PC-9 (cell line): ENCODE measurements at regions not wholly inside any gene's neighbourhood (a gene's known extent, or its start where the extent isn't known, plus 50 kb on each side); places are given as distances from the start of the nearest gene placed in this dataset.

Source experiments
- BruUV-seq: library from RNA; stranded (reverse); fragments of 400-500 nt; replicated peaks from 2 replicates; lab custom pipeline; 2021; lab: Mats Ljungman, UMichigan
- CTCF ChIA-PET: fragments of 300-600 bp; sonication (Branson Sonifier 250); formaldehyde crosslinking; loops from one replicate; lab custom pipeline; 2022; ENCODE audit warnings: antibody characterized with exemption; lab: Charles Lee
- POLR2A ChIA-PET: fragments of 300-600 bp; sonication (Branson Sonifier 250); formaldehyde crosslinking; loops from one replicate; lab custom pipeline; 2022; ENCODE audit warnings: antibody characterized with exemption; ENCODE audit not compliant: unreplicated experiment; lab: Charles Lee
- DNase-seq, 2 experiments: peaks; one replicate each; pipeline versions ENCODE4 v3.0.0 to v3.0.0-alpha.2; 2015 to 2022; ENCODE audit warnings: mixed read lengths in 1 of 2
- H2AFZ ChIP-seq: fragments of 200-600 bp; sonication (generic); 2 replicates; pipeline ENCODE4 v1.8.1; 2017; ENCODE audit warnings: antibody characterized with exemption
- H3F3A ChIP-seq: fragments of 200-600 bp; sonication (generic); 2 replicates; pipeline ENCODE4 v1.8.1; 2017; ENCODE audit warnings: antibody characterized with exemption, mild to moderate bottlenecking, low read depth; ENCODE audit not compliant: insufficient read depth
- H3K27ac ChIP-seq: fragments of 200-600 bp; sonication (generic); 2 replicates; pipeline ENCODE4 v1.6.1; 2016; ENCODE audit warnings: mixed run types
- H3K27me3 ChIP-seq: fragments of 200-600 bp; sonication (generic); 2 replicates; pipeline ENCODE4 v1.6.1; 2016; ENCODE audit warnings: low read depth, mixed run types; ENCODE audit not compliant: insufficient read depth
- H3K36me3 ChIP-seq: fragments of 200-600 bp; sonication (generic); 2 replicates; pipeline ENCODE4 v1.6.1; 2016; ENCODE audit warnings: low read depth, mixed run types
- H3K4me1 ChIP-seq: fragments of 200-600 bp; sonication (generic); replicated peaks from 2 replicates; pipeline ENCODE4 v1.6.1; 2016; ENCODE audit warnings: mixed run types; ENCODE audit not compliant: insufficient read depth
- H3K4me2 ChIP-seq: fragments of 200-600 bp; sonication (generic); 2 replicates; pipeline ENCODE4 v1.6.1; 2017; ENCODE audit warnings: mixed run types
- H3K4me3 ChIP-seq: fragments of 200-600 bp; sonication (generic); 2 replicates; pipeline ENCODE4 v1.6.1; 2016; ENCODE audit warnings: mixed run types
- H3K79me2 ChIP-seq: fragments of 200-600 bp; sonication (generic); 2 replicates; pipeline ENCODE4 v1.6.1; 2017; ENCODE audit warnings: low read depth, mixed run types
- H3K9me2 ChIP-seq: fragments of 200-600 bp; sonication (generic); 2 replicates; pipeline ENCODE4 v1.8.1; 2017; ENCODE audit warnings: mild to moderate bottlenecking; ENCODE audit not compliant: insufficient read depth
- H3K9me3 ChIP-seq: fragments of 200-600 bp; sonication (generic); 2 replicates; pipeline ENCODE4 v1.8.1; 2016; ENCODE audit warnings: low read depth; ENCODE audit not compliant: insufficient read depth
- H4K20me1 ChIP-seq: fragments of 200-600 bp; sonication (generic); 2 replicates; pipeline ENCODE4 v1.8.1; 2017; ENCODE audit not compliant: insufficient read depth
- CTCF ChIP-seq: fragments of 200-600 bp; sonication (generic); conservative IDR thresholded peaks from 2 replicates; pipeline ENCODE4 v1.6.1; 2017; ENCODE audit warnings: mixed run types, antibody characterized with exemption, mild to moderate bottlenecking, moderate library complexity
- EZH2 ChIP-seq: fragments of 200-600 bp; sonication (generic); IDR thresholded peaks from 2 replicates; pipeline ENCODE4 v1.8.0; 2017; ENCODE audit warnings: antibody characterized with exemption, low read depth
- intact Hi-C: fragments of 100-400 bp; cut with micrococcal nuclease; formaldehyde crosslinking; loops from one replicate; pipeline ENCODE4 v1.10.0; 2022; ENCODE audit not compliant: unreplicated experiment

DNA sequence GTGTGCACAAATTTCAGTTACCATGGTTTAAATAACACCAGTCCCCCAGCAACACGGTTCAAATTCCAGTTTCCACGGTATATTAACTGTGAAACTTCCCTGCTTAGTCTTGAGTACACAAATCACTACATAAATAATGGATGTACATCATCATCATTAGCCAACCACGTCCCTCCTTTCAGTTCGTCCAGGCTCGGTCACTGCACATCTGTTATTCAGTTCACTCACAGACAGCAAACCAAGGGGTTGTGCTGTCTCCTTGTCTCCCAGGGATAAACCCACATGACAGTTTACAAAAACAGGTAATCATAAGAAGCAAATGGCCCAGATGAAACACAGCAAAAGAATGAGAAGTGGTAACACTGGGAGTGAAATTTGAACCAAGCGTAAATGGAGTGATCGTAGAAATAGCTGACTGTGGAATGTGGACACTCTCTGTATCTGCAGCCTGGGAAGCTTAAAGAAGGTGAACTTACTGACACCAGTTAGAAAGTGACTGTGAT is 61.0 kb upstream of the RAD23B start:
- Histone ChIP-seq H3K27ac (no peak overlapping the region), H3K4me2 (no peak overlapping the region), H3K27me3 (no peaks in the 10 kb centered on the region), H4K20me1 (no peaks in the 10 kb centered on the region), H3K4me1 (no peaks in the 10 kb centered on the region), H2AFZ (no peak overlapping the region), H3F3A (no peaks in the 10 kb centered on the region), H3K9me3 (no peaks in the 10 kb centered on the region), H3K9me2 (no peaks in the 10 kb centered on the region), H3K4me3 (no peak overlapping the region), H3K79me2 (no peaks in the 10 kb centered on the region), H3K36me3 (no peaks in the 10 kb centered on the region)
- ChIA-PET POLR2A (interaction anchor here (0.5 kb wide), 1 partner anchor 132 kb away, joined by 3 read pairs; no protein-coding TSS in a partner anchor), CTCF (no interaction called here)
- TF ChIP-seq CTCF, result no peak
- no peak for TF ChIP-seq EZH2
- no TSS peak for BruUV-seq
- intact Hi-C loops, result no loop called here
- DNase-seq, result no peak

- Histone ChIP-seq H4K20me1 (no peaks in the 10 kb centered on the region), H3K79me2 (no peaks in the 10 kb centered on the region), H3K9me3 (no peaks in the 10 kb centered on the region), H3K4me3 (no peak overlapping the region), H3K27ac (no peak overlapping the region), H3K27me3 (no peaks in the 10 kb centered on the region), H3K36me3 (no peaks in the 10 kb centered on the region), H3K4me2 (no peak overlapping the region), H3F3A (no peaks in the 10 kb centered on the region), H2AFZ (no peak overlapping the region), H3K4me1 (no peaks in the 10 kb centered on the region), H3K9me2 (no peaks in the 10 kb centered on the region)
- ChIA-PET POLR2A (interaction anchor here (0.6 kb wide), 1 partner anchor 35 kb away, joined by 4 read pairs; no protein-coding TSS in a partner anchor), CTCF (no interaction called here)
- intact Hi-C loops, result no loop called here
- BruUV-seq, result no TSS peak
- no peak for DNase-seq
- TF ChIP-seq CTCF (no peak), EZH2 (no peak)
Measured at GRCh38 chr9:107223381-107223780, 59.7 kb upstream of the RAD23B start.

GRCh38 chr9:107224252-107224651 is 58.8 kb upstream of the RAD23B start:
- Histone ChIP-seq H2AFZ (no peak overlapping the region), H3K9me2 (no peaks in the 10 kb centered on the region), H3K79me2 (no peaks in the 10 kb centered on the region), H3K4me3 (no peak overlapping the region), H3K4me1 (no peaks in the 10 kb centered on the region), H3K9me3 (no peaks in the 10 kb centered on the region), H3K36me3 (no peaks in the 10 kb centered on the region), H4K20me1 (no peaks in the 10 kb centered on the region), H3K27me3 (no peaks in the 10 kb centered on the region), H3F3A (no peaks in the 10 kb centered on the region), H3K4me2 (no peak overlapping the region), H3K27ac (no peak overlapping the region)
- intact Hi-C loops, result no loop called here
- DNase-seq, result no peak
- ChIA-PET POLR2A (no interaction called here), CTCF (no interaction called here)
- TF ChIP-seq EZH2, result no peak
- TF ChIP-seq CTCF, result no peak
- BruUV-seq, result no TSS peak
